Activated B cell treated with CpG ODN at 0.5 μM for 24 hours (primary cell): ENCODE measurements at regions not wholly inside any gene's neighbourhood (a gene's known extent, or its start where the extent isn't known, plus 50 kb on each side); places are given as distances from the start of the nearest gene placed in this dataset.

Experiments used
- ATAC-seq: fragments of 200-7000 bp; cut with Tn5 transposase; one replicate; pipeline ENCODE4 v1.10.0; 2021; ENCODE audit warnings: low read depth, mild to moderate bottlenecking, moderate library complexity
- CTCF ChIA-PET: fragments of 350-600 bp; sonication (Branson Sonifier 250); formaldehyde crosslinking; loops from one replicate; lab custom pipeline; 2021; ENCODE audit warnings: antibody characterized with exemption; lab: Charles Lee
- POLR2A ChIA-PET: fragments of 350-600 bp; sonication (Branson Sonifier 250); formaldehyde crosslinking; loops from one replicate; lab custom pipeline; 2021; ENCODE audit warnings: antibody characterized with exemption; lab: Charles Lee
- DNase-seq: peaks from one replicate; pipeline ENCODE4 v3.0.0; 2022
- H3K27ac Mint-ChIP-seq: one replicate; pipeline ENCODE4 v1.8.0; 2020; ENCODE audit warnings: mixed read lengths
- H3K27me3 Mint-ChIP-seq: one replicate; pipeline ENCODE4 v1.8.0; 2021; ENCODE audit warnings: mixed read lengths
- H3K36me3 Mint-ChIP-seq: one replicate; pipeline ENCODE4 v1.8.0; 2021; ENCODE audit warnings: low read depth, mixed read lengths
- H3K4me1 Mint-ChIP-seq: one replicate; pipeline ENCODE4 v1.8.0; 2021; ENCODE audit warnings: mixed read lengths
- H3K4me3 Mint-ChIP-seq: one replicate; pipeline ENCODE4 v1.8.0; 2020; ENCODE audit warnings: mild to moderate bottlenecking, mixed read lengths
- H3K9me3 Mint-ChIP-seq: one replicate; pipeline ENCODE4 v1.8.0; 2020; ENCODE audit warnings: mixed read lengths
- CTCF ChIP-seq: fragments of 200-600 bp; IDR thresholded peaks from one replicate; pipeline ENCODE4 v1.8.0; 2022; ENCODE audit warnings: antibody characterized with exemption, mild to moderate bottlenecking
- intact Hi-C: fragments of 100-400 bp; cut with micrococcal nuclease; formaldehyde crosslinking; loops from one replicate; pipeline ENCODE4 v1.15.1; 2024

- no peak overlapping the region for H3K4me3 Mint-ChIP-seq
- ChIA-PET CTCF (no interaction called here), POLR2A (no interaction called here)
- no peak for TF ChIP-seq CTCF
- DNase-seq (no peak), ATAC-seq (peak; percentile 18)
- no peaks in the 10 kb centered on the region for H3K9me3 Mint-ChIP-seq
- H3K27me3 Mint-ChIP-seq, result peaks cover 2% of the 10 kb centered on the region
- no peak overlapping the region for H3K27ac Mint-ChIP-seq
- peaks cover 23% of the 10 kb centered on the region for H3K4me1 Mint-ChIP-seq
- H3K36me3 Mint-ChIP-seq, result no peaks in the 10 kb centered on the region
- intact Hi-C loops, result no loop called here
Measured at GRCh38 chr7:118040562-118040961, 143.4 kb upstream of the LSM8 start.

GRCh38 chr7:118041251-118041878 lies 142.6 kb upstream of the LSM8 start:
- ChIA-PET POLR2A (no interaction called here), CTCF (no interaction called here)
- H3K36me3 Mint-ChIP-seq, result no peaks in the 10 kb centered on the region
- H3K9me3 Mint-ChIP-seq, result no peaks in the 10 kb centered on the region
- DNase-seq, result no peak
- H3K4me3 Mint-ChIP-seq, result no peak overlapping the region
- H3K27ac Mint-ChIP-seq, result no peak overlapping the region
- ATAC-seq, result no peak
- no peak for TF ChIP-seq CTCF
- H3K4me1 Mint-ChIP-seq, result peaks cover 23% of the 10 kb centered on the region
- no peaks in the 10 kb centered on the region for H3K27me3 Mint-ChIP-seq
- intact Hi-C loops, result no loop called here

- no peak overlapping the region for H3K27ac Mint-ChIP-seq
- ChIA-PET CTCF (no interaction called here), POLR2A (no interaction called here)
- DNase-seq (no peak), ATAC-seq (no peak)
- TF ChIP-seq CTCF, result no peak
- H3K4me3 Mint-ChIP-seq, result no peak overlapping the region
- no peaks in the 10 kb centered on the region for H3K9me3 Mint-ChIP-seq
- no peaks in the 10 kb centered on the region for H3K36me3 Mint-ChIP-seq
- peaks cover 15% of the 10 kb centered on the region for H3K4me1 Mint-ChIP-seq
- H3K27me3 Mint-ChIP-seq, result no peaks in the 10 kb centered on the region
- intact Hi-C loops, result no loop called here
Measured at GRCh38 chr7:118045629-118046028, 138.3 kb upstream of the LSM8 start.

GRCh38 chr7:118046086-118046485 lies 137.9 kb upstream of the LSM8 start:
- Mint-ChIP-seq H3K4me1 (peaks cover 10% of the 10 kb centered on the region), H3K36me3 (no peaks in the 10 kb centered on the region), H3K4me3 (no peak overlapping the region), H3K27ac (no peak overlapping the region), H3K9me3 (no peaks in the 10 kb centered on the region), H3K27me3 (no peaks in the 10 kb centered on the region)
- DNase-seq (no peak), ATAC-seq (no peak)
- CTCF ChIA-PET, result no interaction called here
- POLR2A ChIA-PET, result no interaction called here
- TF ChIP-seq CTCF, result no peak
- intact Hi-C loops, result no loop called here

GRCh38 chr7:118046801-118047200 lies 137.2 kb upstream of the LSM8 start:
- ChIA-PET CTCF (no interaction called here), POLR2A (no interaction called here)
- TF ChIP-seq CTCF, result no peak
- H3K27ac Mint-ChIP-seq, result no peak overlapping the region
- intact Hi-C loops, result no loop called here
- no peaks in the 10 kb centered on the region for H3K27me3 Mint-ChIP-seq
- H3K9me3 Mint-ChIP-seq, result no peaks in the 10 kb centered on the region
- peaks cover 5% of the 10 kb centered on the region for H3K4me1 Mint-ChIP-seq
- DNase-seq (no peak), ATAC-seq (no peak)
- H3K4me3 Mint-ChIP-seq, result no peak overlapping the region
- H3K36me3 Mint-ChIP-seq, result no peaks in the 10 kb centered on the region
